ENCODE measurements at regions not wholly inside any gene's neighbourhood (a gene's known extent, or its start where the extent isn't known, plus 50 kb on each side); places are given as distances from the start of the nearest gene placed in this dataset.

DNA sequence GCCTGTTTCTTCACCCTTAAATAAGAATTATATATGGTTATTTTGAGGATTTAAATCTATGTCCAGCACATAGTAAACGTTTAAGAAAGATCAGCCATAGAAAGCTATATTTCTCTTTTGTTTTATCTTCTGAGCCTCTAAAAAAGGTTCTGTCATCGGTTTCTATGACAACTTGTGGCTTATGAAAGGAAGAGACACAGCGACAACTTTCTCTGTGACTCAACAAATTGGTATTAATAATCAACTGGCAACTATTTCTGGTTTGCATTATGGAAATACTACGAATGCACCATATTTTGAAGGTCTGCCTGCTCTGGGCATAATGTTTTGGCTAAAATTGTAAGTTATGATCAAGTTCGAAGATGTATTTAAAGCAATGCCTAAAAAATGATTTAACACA, 751.0 kb downstream of the CD109 start:
- TF ChIP-seq, protein P1, sequence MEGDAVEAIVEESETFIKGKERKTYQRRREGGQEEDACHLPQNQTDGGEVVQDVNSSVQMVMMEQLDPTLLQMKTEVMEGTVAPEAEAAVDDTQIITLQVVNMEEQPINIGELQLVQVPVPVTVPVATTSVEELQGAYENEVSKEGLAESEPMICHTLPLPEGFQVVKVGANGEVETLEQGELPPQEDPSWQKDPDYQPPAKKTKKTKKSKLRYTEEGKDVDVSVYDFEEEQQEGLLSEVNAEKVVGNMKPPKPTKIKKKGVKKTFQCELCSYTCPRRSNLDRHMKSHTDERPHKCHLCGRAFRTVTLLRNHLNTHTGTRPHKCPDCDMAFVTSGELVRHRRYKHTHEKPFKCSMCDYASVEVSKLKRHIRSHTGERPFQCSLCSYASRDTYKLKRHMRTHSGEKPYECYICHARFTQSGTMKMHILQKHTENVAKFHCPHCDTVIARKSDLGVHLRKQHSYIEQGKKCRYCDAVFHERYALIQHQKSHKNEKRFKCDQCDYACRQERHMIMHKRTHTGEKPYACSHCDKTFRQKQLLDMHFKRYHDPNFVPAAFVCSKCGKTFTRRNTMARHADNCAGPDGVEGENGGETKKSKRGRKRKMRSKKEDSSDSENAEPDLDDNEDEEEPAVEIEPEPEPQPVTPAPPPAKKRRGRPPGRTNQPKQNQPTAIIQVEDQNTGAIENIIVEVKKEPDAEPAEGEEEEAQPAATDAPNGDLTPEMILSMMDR (IDR thresholded peaks at IDR 0.05): no peak
- TF ChIP-seq POLR2A (IDR thresholded peaks at IDR 0.05): no peak

Measured in vagina (tissue), 2 donors.